Progenitor cell of endocrine pancreas (in vitro differentiated cells): ENCODE measurements at regions not wholly inside any gene's neighbourhood (a gene's known extent, or its start where the extent isn't known, plus 50 kb on each side); places are given as distances from the start of the nearest gene placed in this dataset.

Experiments used
- DNase-seq: peaks from one replicate; pipeline ENCODE4 v3.0.0; 2021; ENCODE audit warnings: low spot score; ENCODE audit not compliant: unreplicated experiment
- H3K27ac Mint-ChIP-seq: 2 replicates; pipeline ENCODE4 v1.8.0; 2021; ENCODE audit warnings: mild to moderate bottlenecking, moderate library complexity, mixed read lengths
- H3K27me3 Mint-ChIP-seq: 2 replicates; pipeline ENCODE4 v1.8.0; 2021; ENCODE audit warnings: mixed read lengths
- H3K36me3 Mint-ChIP-seq: 2 replicates; pipeline ENCODE4 v1.8.0; 2022; ENCODE audit warnings: mixed read lengths; ENCODE audit not compliant: insufficient read depth
- H3K4me1 Mint-ChIP-seq: 2 replicates; pipeline ENCODE4 v1.8.0; 2021; ENCODE audit warnings: low read depth, mixed read lengths
- H3K4me3 Mint-ChIP-seq: 2 replicates; pipeline ENCODE4 v1.8.0; 2021; ENCODE audit warnings: low read depth, mild to moderate bottlenecking, moderate library complexity, mixed read lengths
- H3K9me3 Mint-ChIP-seq: 2 replicates; pipeline ENCODE4 v1.8.0; 2021; ENCODE audit warnings: low read depth, mixed read lengths
- TF ChIP-seq, protein P1 (sequence below): fragments of 200-600 bp; sonication (generic); IDR thresholded peaks from one replicate; pipeline ENCODE4 v1.5.0; 2021; ENCODE audit warnings: antibody characterized with exemption, mild to moderate bottlenecking; ENCODE audit not compliant: unreplicated experiment

DNA sequence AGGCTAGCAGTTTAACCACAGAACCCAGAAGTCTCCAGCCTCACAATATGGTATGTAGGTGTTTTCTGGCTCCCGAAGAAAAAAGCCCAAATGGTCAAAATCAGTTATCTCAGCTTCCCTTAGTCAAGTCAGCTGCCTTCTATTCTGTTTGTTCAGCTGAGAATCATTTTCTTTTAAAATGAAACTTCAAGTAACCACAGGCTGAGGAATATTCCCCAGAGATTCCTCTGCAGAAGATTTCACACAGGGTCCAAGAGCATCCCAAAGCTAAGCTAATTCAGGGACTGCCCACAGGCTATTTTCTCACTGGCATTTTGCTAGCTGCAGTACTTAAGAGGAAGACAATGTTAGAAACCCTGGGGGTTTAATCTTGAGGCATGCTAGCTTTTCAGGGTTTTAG lies 977.0 kb upstream of the CHORDC1 start:
- no peak overlapping the region for H3K4me3 Mint-ChIP-seq
- no peaks in the 10 kb centered on the region for H3K36me3 Mint-ChIP-seq
- H3K27me3 Mint-ChIP-seq, result no peaks in the 10 kb centered on the region
- no peaks in the 10 kb centered on the region for H3K4me1 Mint-ChIP-seq
- TF ChIP-seq, protein P1, sequence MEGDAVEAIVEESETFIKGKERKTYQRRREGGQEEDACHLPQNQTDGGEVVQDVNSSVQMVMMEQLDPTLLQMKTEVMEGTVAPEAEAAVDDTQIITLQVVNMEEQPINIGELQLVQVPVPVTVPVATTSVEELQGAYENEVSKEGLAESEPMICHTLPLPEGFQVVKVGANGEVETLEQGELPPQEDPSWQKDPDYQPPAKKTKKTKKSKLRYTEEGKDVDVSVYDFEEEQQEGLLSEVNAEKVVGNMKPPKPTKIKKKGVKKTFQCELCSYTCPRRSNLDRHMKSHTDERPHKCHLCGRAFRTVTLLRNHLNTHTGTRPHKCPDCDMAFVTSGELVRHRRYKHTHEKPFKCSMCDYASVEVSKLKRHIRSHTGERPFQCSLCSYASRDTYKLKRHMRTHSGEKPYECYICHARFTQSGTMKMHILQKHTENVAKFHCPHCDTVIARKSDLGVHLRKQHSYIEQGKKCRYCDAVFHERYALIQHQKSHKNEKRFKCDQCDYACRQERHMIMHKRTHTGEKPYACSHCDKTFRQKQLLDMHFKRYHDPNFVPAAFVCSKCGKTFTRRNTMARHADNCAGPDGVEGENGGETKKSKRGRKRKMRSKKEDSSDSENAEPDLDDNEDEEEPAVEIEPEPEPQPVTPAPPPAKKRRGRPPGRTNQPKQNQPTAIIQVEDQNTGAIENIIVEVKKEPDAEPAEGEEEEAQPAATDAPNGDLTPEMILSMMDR, result no peak
- no peak for DNase-seq
- no peaks in the 10 kb centered on the region for H3K9me3 Mint-ChIP-seq
- no peak overlapping the region for H3K27ac Mint-ChIP-seq

DNA sequence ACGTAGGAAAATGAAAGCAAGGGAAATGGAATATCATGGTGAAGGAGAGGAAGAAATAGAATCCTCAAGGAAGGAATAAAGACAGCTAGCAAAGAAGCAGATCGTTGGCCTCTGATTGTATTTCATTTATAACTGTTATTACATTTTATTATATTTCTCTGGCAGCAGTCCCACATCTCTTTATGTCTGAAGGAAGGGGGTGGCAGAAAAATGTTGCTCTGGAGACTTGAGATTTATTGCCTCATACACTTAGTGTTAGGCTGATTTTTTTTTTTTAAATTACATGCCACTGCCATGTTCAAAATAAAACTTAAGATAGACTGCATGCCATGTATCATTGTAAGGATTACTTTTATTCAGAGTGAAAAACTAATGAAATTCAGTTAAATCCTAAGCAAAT lies 971.7 kb upstream of the CHORDC1 start:
- no peaks in the 10 kb centered on the region for H3K27me3 Mint-ChIP-seq
- H3K27ac Mint-ChIP-seq, result no peak overlapping the region
- H3K9me3 Mint-ChIP-seq, result no peaks in the 10 kb centered on the region
- no peaks in the 10 kb centered on the region for H3K4me1 Mint-ChIP-seq
- TF ChIP-seq, protein P1, result no peak
- H3K4me3 Mint-ChIP-seq, result no peak overlapping the region
- no peak for DNase-seq
- no peaks in the 10 kb centered on the region for H3K36me3 Mint-ChIP-seq

DNA sequence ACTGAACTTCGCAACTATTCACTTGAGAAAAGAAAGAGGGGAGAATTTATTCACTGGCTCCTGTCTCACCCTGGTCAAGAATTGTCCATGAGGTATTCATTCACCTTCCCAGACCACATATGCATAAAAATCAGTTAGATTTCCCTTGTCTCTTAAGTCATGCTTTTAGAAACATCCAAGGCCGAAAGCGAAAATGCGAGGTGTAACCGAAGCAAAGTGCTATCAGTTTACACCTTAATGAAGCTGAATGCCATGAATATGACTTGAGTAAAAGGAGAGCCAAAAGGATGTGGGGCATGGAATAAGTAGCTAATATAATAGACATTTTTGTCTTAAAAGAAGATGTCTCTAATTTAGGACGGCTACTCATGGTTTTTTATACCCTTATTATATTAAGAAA lies 965.6 kb upstream of the CHORDC1 start:
- TF ChIP-seq, protein P1, result no peak
- H3K36me3 Mint-ChIP-seq, result no peaks in the 10 kb centered on the region
- no peak overlapping the region for H3K27ac Mint-ChIP-seq
- no peak overlapping the region for H3K4me3 Mint-ChIP-seq
- no peaks in the 10 kb centered on the region for H3K4me1 Mint-ChIP-seq
- no peak for DNase-seq
- no peaks in the 10 kb centered on the region for H3K27me3 Mint-ChIP-seq
- H3K9me3 Mint-ChIP-seq, result no peaks in the 10 kb centered on the region

DNA sequence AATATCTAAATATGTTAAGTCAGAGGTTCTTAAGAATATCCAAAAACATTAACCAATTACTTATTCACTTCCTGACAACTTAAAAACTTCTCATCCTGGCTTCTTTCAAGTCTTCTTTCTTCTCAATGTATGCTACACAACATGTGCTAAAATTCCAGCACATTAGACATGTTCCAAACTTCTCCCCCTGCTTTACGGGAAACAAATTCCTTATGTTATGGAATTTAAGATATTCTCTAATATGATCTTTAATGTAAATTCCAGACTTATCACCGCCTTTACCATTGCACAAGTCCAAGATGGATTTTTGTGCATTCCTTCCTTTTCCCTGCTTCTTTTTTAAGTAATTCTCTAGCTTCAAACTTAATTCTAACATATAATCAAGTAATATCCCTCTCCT lies 964.5 kb upstream of the CHORDC1 start:
- Mint-ChIP-seq H3K36me3 (no peaks in the 10 kb centered on the region), H3K27ac (no peak overlapping the region), H3K4me3 (no peak overlapping the region), H3K27me3 (no peaks in the 10 kb centered on the region), H3K4me1 (no peaks in the 10 kb centered on the region), H3K9me3 (peaks cover 5% of the 10 kb centered on the region)
- no peak for DNase-seq
- TF ChIP-seq, protein P1, result no peak

DNA sequence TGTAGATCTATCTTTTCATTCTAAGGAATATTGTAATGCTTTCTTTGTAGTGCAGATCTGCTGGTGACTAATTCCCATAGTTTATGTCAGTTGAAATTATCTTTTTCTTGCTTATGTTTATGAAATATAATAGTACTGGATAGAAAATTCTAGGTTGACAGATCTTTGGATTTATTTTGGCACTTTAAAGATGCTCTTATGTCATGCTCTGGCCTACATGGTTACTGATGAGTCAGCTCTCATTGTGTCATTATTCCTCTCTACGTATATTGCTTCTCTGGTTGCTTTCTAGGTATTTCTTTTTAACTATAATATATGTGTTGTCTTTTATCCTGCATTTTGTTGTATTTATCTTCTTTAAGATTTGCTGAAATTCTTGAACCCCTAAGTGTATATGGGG lies 955.5 kb upstream of the CHORDC1 start:
- Mint-ChIP-seq H3K4me3 (no peak overlapping the region), H3K9me3 (peaks cover 10% of the 10 kb centered on the region), H3K4me1 (peaks cover 1% of the 10 kb centered on the region), H3K27me3 (no peaks in the 10 kb centered on the region), H3K27ac (no peak overlapping the region), H3K36me3 (no peaks in the 10 kb centered on the region)
- no peak for DNase-seq
- TF ChIP-seq, protein P1, result no peak
